Smooth muscle cell (in vitro differentiated cells): ENCODE measurements at regions not wholly inside any gene's neighbourhood (a gene's known extent, or its start where the extent isn't known, plus 50 kb on each side); places are given as distances from the start of the nearest gene placed in this dataset.

Experiments used
- DNase-seq: peaks from one replicate; lab custom pipeline; 2025; ENCODE audit not compliant: unreplicated experiment; lab: John Stamatoyannopoulos, UW
- H2AFZ ChIP-seq: fragments of 200-600 bp; sonication (generic); 2 replicates; pipeline ENCODE4 v1.6.0; 2016; ENCODE audit warnings: antibody characterized with exemption, low read depth, mild to moderate bottlenecking
- H3F3A ChIP-seq: fragments of 200-600 bp; sonication (generic); 2 replicates; pipeline ENCODE4 v1.6.0; 2017; ENCODE audit warnings: antibody characterized with exemption, low read depth
- H3K27ac ChIP-seq: fragments of 200-600 bp; sonication (generic); 2 replicates; pipeline ENCODE4 v1.5.1; 2016; ENCODE audit warnings: low read depth, mild to moderate bottlenecking
- H3K27me3 ChIP-seq: fragments of 200-600 bp; sonication (generic); 2 replicates; pipeline ENCODE4 v1.6.1; 2016; ENCODE audit warnings: low read depth, mild to moderate bottlenecking
- H3K36me3 ChIP-seq: fragments of 200-600 bp; sonication (generic); 2 replicates; pipeline ENCODE4 v1.5.1; 2016; ENCODE audit warnings: low read depth
- H3K4me1 ChIP-seq: fragments of 200-600 bp; sonication (generic); 2 replicates; pipeline ENCODE4 v1.5.1; 2016; ENCODE audit warnings: low read depth
- H3K4me2 ChIP-seq: fragments of 200-600 bp; sonication (generic); 2 replicates; pipeline ENCODE4 v1.6.0; 2016; ENCODE audit warnings: mild to moderate bottlenecking
- H3K4me3 ChIP-seq: fragments of 200-600 bp; sonication (generic); 2 replicates; pipeline ENCODE4 v1.5.1; 2016; ENCODE audit warnings: mild to moderate bottlenecking
- H3K79me2 ChIP-seq: fragments of 200-600 bp; sonication (generic); 2 replicates; pipeline ENCODE4 v1.6.0; 2016; ENCODE audit warnings: low read depth, mild to moderate bottlenecking
- H3K9ac ChIP-seq: fragments of 200-600 bp; sonication (generic); 2 replicates; pipeline ENCODE4 v1.6.0; 2016; ENCODE audit warnings: low read depth
- H3K9me3 ChIP-seq: fragments of 200-600 bp; sonication (generic); replicated peaks from 2 replicates; pipeline ENCODE4 v1.5.1; 2016; ENCODE audit warnings: low read depth
- H4K20me1 ChIP-seq: fragments of 200-600 bp; sonication (generic); 2 replicates; pipeline ENCODE4 v1.6.0; 2016; ENCODE audit warnings: low read depth
- CTCF ChIP-seq: fragments of 200-600 bp; sonication (generic); IDR thresholded peaks from 2 replicates; pipeline ENCODE4 v1.5.1; 2017; ENCODE audit warnings: borderline replicate concordance, mild to moderate bottlenecking, antibody characterized with exemption; ENCODE audit not compliant: insufficient read depth, poor library complexity, severe bottlenecking
- WGBS: methylation state at CpG from one replicate; pipeline ENCODE4 v1.1.7; 2016; ENCODE audit warnings: low lambda C conversion rate; 5-methylcytosine and 5-hydroxymethylcytosine counted together

- DNase-seq, result no peak
- Histone ChIP-seq H3K9me3 (no peaks in the 10 kb centered on the region), H3K27ac (no peak overlapping the region), H3K4me2 (peak overlapping the region; percentile 57), H3K27me3 (no peaks in the 10 kb centered on the region), H3K79me2 (no peaks in the 10 kb centered on the region), H3F3A (peaks cover 3% of the 10 kb centered on the region), H3K4me3 (no peak overlapping the region), H3K9ac (no peak overlapping the region), H3K4me1 (peaks cover 37% of the 10 kb centered on the region), H2AFZ (peak overlapping the region; percentile 12), H4K20me1 (no peaks in the 10 kb centered on the region), H3K36me3 (no peaks in the 10 kb centered on the region)
- WGBS, result 74% methylated on average over 8 of the region's 8 CpGs
- no peak for TF ChIP-seq CTCF
Observed at GRCh38 chr10:10797513-10797912, 220.2 kb upstream of the CELF2 start.

- H3K4me3 ChIP-seq, result no peak overlapping the region
Observed at GRCh38 chr10:10798102-10798863, 219.4 kb upstream of the CELF2 start.

GRCh38 chr10:10798864-10799192 is 218.8 kb upstream of the CELF2 start:
- peak overlapping the region; percentile 12 for H2AFZ ChIP-seq
- no peaks in the 10 kb centered on the region for H4K20me1 ChIP-seq
- H3K79me2 ChIP-seq, result no peaks in the 10 kb centered on the region
- TF ChIP-seq CTCF, result no peak
- WGBS, result 80% methylated on average over 7 of the region's 7 CpGs
- peaks cover 30% of the 10 kb centered on the region for H3K4me1 ChIP-seq
- DNase-seq, result no peak
- peaks cover 3% of the 10 kb centered on the region for H3F3A ChIP-seq
- H3K36me3 ChIP-seq, result no peaks in the 10 kb centered on the region
- H3K27ac ChIP-seq, result no peak overlapping the region
- H3K4me3 ChIP-seq, result no peak overlapping the region
- no peaks in the 10 kb centered on the region for H3K27me3 ChIP-seq
- H3K9ac ChIP-seq, result no peak overlapping the region
- H3K9me3 ChIP-seq, result no peaks in the 10 kb centered on the region
- H3K4me2 ChIP-seq, result peak overlapping the region; percentile 57

More at GRCh38 chr10:10798102-10798863, 219.4 kb upstream of the CELF2 start:
- Histone ChIP-seq H3F3A (peaks cover 3% of the 10 kb centered on the region), H3K36me3 (no peaks in the 10 kb centered on the region), H3K4me1 (peaks cover 30% of the 10 kb centered on the region), H3K27me3 (no peaks in the 10 kb centered on the region), H4K20me1 (no peaks in the 10 kb centered on the region), H3K4me2 (peak overlapping the region; percentile 57), H2AFZ (peak overlapping the region; percentile 12), H3K27ac (no peak overlapping the region), H3K9ac (no peak overlapping the region), H3K9me3 (no peaks in the 10 kb centered on the region), H3K79me2 (no peaks in the 10 kb centered on the region)
- DNase-seq, result no peak
- TF ChIP-seq CTCF, result no peak
- WGBS, result 41% methylated on average over 20 of the region's 20 CpGs

- H3K4me1 ChIP-seq, result peaks cover 23% of the 10 kb centered on the region
Observed at GRCh38 chr10:10800961-10801360, 216.7 kb upstream of the CELF2 start.

More at GRCh38 chr10:10800961-10801360, 216.7 kb upstream of the CELF2 start:
- Histone ChIP-seq H3K27me3 (no peaks in the 10 kb centered on the region), H3K9ac (no peak overlapping the region), H3K4me3 (no peak overlapping the region), H4K20me1 (no peaks in the 10 kb centered on the region), H3K36me3 (no peaks in the 10 kb centered on the region), H2AFZ (no peak overlapping the region), H3K79me2 (no peaks in the 10 kb centered on the region), H3F3A (peaks cover 3% of the 10 kb centered on the region), H3K4me2 (no peak overlapping the region), H3K9me3 (no peaks in the 10 kb centered on the region), H3K27ac (no peak overlapping the region)
- DNase-seq, result no peak
- no peak for TF ChIP-seq CTCF
- 97% methylated on average over 3 of the region's 3 CpGs for WGBS
